ENCODE measurements at regions not wholly inside any gene's neighbourhood (a gene's known extent, or its start where the extent isn't known, plus 50 kb on each side); places are given as distances from the start of the nearest gene placed in this dataset.
A peak's percentile ranks its signal among the peaks of the same experiment; 100 is the strongest.

DNA sequence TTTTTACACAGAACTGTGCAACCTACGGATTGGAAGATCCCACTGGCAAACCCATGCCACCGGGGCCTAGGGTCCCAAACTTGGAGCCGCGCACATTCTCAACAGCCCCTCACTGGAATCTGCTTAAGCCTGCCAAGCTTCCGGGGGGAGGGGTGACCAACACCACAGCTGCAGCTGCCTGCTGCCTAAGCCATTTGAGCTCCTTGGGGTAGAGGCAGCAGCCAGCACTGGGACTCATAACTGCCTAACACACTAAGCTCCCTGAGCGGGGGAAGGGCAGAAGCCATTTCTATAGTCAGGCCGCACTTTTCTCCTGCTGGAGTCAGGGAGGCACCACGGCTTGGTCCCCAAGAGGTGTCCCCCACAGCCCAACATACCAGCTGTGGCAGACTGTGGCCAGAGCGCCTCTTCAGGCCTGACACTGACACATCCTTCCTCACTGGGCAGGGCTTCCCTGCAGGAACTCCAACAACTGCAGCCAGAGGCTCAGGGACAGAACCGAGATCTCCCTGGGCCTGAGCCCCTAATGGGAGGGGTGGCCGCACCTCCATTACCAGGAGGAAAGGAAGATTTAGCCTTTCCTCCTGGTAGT lies 270.3 kb upstream of the ECI2 start:
- no peak overlapping the region for H3K4me3 ChIP-seq (ENCODE audit: low read depth, low read length)
- no peak for DNase-seq (ENCODE audit: low read depth, low spot score)
- in situ Hi-C loops (cut with HindIII; ENCODE audit: low sequenced_read_pairs): no loop called here
- TF ChIP-seq, protein P1, sequence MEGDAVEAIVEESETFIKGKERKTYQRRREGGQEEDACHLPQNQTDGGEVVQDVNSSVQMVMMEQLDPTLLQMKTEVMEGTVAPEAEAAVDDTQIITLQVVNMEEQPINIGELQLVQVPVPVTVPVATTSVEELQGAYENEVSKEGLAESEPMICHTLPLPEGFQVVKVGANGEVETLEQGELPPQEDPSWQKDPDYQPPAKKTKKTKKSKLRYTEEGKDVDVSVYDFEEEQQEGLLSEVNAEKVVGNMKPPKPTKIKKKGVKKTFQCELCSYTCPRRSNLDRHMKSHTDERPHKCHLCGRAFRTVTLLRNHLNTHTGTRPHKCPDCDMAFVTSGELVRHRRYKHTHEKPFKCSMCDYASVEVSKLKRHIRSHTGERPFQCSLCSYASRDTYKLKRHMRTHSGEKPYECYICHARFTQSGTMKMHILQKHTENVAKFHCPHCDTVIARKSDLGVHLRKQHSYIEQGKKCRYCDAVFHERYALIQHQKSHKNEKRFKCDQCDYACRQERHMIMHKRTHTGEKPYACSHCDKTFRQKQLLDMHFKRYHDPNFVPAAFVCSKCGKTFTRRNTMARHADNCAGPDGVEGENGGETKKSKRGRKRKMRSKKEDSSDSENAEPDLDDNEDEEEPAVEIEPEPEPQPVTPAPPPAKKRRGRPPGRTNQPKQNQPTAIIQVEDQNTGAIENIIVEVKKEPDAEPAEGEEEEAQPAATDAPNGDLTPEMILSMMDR (IDR thresholded peaks at IDR 0.05; ENCODE audit: low read depth, low read length): no peak

DNA sequence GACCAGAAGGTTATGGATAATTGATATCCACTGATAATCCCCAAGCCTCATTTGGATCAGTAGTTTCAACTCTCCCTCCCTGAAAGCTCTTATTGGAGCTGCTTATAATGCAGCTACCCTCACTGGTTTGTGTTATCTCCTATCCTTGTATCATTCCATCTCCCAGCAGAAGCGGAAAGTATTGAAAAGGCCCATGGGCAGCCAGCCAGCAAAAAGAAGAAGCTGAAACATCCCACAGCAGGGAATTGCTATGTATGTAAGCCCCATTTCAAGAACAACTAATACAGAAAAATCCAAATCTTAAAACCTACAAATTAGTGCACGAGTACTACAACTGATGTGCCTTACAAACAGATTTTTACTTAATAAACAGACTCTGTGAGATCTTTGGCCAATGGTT lies 269.0 kb upstream of the ECI2 start:
- in situ Hi-C loops (cut with HindIII; ENCODE audit: low sequenced_read_pairs): no loop called here

DNA sequence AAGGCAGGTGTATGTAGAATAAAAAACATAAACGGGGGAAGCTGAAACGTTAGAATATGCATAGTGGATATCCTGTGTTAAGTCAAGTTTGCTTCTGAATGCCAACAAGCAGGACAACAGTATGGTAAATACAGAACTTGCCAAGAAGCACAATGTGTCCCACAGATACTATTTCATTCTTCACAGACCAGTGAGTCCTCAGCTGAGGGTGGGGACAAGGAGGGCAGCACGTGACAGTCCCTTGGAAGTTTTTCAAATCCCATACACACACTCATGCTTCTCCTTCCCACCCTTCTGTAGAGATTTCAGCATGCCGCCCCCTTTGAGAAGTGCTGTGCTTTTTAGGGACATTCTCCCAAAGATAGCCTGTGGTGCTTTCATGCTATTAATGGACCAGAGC lies 268.5 kb upstream of the ECI2 start:
- TF ChIP-seq, protein P1 (IDR thresholded peaks at IDR 0.05; ENCODE audit: low read depth, low read length): no peak
- no peak for DNase-seq (ENCODE audit: low read depth, low spot score)
- in situ Hi-C loops (cut with HindIII; ENCODE audit: low sequenced_read_pairs): no loop called here
- H3K4me3 ChIP-seq (ENCODE audit: low read depth, low read length): no peak overlapping the region

More for the DNA sequence above, 269.0 kb upstream of the ECI2 start:
- TF ChIP-seq, protein P1 (IDR thresholded peaks at IDR 0.05; ENCODE audit: low read depth, low read length): no peak
- H3K4me3 ChIP-seq (ENCODE audit: low read depth, low read length): no peak overlapping the region
- DNase-seq (ENCODE audit: low read depth, low spot score): no peak

DNA sequence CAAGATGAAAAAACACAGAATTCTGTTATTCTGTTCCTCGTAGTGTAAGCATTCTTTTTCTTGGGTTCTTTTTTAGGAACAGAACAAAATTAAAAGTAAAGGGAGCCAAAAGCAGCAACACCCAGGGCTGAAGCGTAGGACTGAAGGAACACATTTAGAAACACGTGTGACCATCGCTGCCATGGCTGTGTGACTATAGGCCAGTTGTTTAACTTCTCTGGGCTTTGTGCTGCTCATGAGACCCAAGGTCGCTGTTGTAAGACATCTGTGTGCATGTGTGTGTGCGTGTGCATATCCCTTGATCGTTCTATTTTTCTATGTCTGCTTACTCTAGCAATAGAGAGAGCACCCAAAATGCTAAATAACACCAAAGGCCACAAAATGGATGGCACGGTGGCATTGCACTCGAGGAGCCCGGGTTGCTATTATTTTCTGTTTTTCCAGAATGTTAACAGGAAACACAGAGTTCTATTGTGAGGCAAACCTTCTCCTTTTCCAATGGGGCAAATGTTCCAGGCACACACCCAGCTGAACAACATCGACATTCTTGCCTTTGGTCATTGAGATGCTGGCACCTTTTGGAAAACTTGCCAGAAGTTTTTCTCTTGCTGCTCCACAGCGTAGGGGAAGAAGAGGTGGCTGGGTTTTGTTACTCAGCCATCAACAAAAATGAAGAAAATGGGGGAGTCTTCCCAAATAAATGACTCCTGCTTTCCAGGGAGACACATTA lies 267.8 kb upstream of the ECI2 start:
- in situ Hi-C loops (cut with HindIII; ENCODE audit: low sequenced_read_pairs): no loop called here
- DNase-seq (ENCODE audit: low read depth, low spot score): no peak
- no peak overlapping the region for H3K4me3 ChIP-seq (ENCODE audit: low read depth, low read length)
- TF ChIP-seq, protein P1 (IDR thresholded peaks at IDR 0.05; ENCODE audit: low read depth, low read length): no peak

DNA sequence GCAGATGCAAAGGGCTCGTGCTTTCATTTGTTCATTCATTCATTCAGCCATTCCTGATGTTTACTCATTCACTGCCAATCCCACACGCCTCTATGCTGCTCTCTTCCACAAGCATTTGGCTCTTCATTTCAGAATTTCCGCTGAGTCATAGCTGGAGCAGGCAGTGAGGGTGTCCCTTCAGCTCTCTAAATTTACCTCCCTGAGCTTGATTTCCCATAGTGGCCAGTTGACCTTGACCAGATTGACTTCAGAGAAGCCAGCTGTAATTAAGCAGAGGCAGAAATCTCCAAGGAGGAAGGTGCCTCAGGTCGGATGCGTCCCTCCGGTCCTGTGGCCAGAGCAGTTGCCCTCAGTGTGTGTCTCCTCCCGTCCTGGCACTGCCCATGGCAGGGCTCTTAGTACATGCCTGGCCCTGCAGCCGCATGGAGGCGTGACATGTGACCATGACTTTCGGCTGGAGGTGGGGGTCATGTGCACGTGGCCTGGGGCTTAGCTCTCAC lies 267.2 kb upstream of the ECI2 start:
- H3K4me3 ChIP-seq (ENCODE audit: low read depth, low read length): no peak overlapping the region
- in situ Hi-C loops (cut with HindIII; ENCODE audit: low sequenced_read_pairs): no loop called here
- DNase-seq (ENCODE audit: low read depth, low spot score): peak; percentile 65
- TF ChIP-seq, protein P1 (IDR thresholded peaks at IDR 0.05; ENCODE audit: low read depth, low read length): no peak

DNA sequence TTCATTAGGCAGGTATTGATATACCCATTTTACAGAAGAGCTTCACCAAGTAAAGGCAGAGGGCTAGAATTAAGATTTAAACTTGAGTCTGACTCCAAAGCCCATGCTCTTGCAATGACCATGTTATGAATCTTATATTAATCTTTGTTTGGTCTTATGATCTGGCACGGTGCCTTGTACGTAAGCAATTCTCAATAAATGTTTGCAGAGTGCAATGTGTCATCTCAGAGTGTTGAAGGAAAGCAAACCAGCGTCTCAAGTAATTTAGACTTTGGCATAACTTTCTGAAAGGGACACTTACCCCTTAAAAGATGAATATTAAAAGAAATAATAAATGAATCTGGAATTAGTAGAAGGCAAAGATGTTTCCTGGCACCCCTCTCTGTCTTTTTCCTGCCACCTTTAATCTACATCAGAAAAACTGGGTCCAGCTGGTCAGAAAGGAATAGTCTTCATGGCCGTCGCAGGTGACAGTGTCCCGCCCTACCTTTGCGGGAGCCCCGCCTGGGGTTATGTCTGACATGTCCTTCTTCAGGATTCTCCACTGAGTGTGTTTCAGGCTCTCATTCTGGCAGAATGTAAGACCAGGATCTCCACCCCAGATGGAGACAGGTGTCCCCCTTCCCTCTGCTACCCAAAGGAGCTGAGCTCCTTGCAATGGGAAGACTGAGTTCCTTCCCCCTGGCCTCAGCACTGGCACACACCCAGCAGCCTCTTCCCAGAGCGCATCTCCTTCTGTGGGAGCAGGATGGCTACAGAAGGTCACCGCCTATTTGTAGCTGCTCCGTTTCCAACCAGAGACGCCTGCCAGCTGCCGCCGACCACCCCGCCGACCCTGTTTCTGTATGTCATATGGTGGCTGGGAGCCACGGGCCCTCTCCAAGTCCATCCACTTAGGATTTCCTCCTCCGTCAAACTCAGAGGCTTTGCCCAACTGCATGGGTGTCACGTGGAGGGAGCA lies 266.3 kb upstream of the ECI2 start:
- in situ Hi-C loops (cut with HindIII; ENCODE audit: low sequenced_read_pairs): no loop called here
- H3K4me3 ChIP-seq (ENCODE audit: low read depth, low read length): no peak overlapping the region
- no peak for DNase-seq (ENCODE audit: low read depth, low spot score)

More for the DNA sequence above, 266.3 kb upstream of the ECI2 start:
- TF ChIP-seq, protein P1 (IDR thresholded peaks at IDR 0.05; ENCODE audit: low read depth, low read length): no peak
